NCI-H510A treated with DMSO at 0.1 percent for 48 hours (cell line): ENCODE measurements at regions not wholly inside any gene's neighbourhood (a gene's known extent, or its start where the extent isn't known, plus 50 kb on each side); places are given as distances from the start of the nearest gene placed in this dataset.

ENCODE experiments used
- DNase-seq: peaks from one replicate; lab custom pipeline; 2025; lab: John Stamatoyannopoulos, UW

DNA sequence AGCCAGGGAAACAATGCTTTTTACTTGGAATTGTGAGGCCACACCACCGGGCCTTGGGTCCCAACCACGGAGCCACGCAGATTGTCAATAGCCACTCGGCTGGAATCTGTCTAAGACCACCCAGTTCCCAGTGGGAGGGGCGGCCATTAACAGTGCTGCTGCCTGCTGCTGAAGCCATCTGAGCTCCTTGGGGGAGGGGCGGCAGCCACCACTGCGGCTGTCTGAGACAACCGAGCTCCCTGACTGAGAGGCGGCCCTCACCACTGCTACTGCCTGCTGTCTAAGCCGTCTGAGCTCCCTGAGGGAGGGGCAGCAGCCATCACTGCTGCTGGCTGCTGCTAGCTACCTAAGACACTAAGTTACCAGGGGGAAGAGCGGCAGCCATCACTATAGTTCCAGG lies 64.3 kb downstream of the DMRTA2 start:
- no peak for DNase-seq

DNA sequence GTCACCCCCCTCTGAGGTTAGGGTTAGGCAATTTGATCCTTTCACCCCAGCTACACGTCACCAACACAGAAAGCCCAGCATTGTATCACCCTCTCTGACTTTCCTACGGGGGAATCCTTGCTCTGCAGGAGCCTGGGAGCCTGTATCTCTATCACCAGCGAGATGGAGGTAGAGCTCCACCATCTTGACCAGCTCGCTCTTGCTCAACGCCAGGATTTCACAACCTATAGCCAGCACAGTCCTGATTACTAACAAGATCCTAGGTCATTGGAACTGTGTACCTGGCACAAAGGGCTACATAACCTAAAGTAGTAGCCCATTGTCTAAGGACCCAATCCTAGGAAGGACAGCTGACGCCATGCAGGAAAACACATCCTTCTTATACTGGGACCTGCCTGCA lies 66.1 kb downstream of the DMRTA2 start:
- DNase-seq = no peak

GRCh38 chr1:50354813-50355212 lies 68.4 kb downstream of the DMRTA2 start:
- DNase-seq = no peak

DNA sequence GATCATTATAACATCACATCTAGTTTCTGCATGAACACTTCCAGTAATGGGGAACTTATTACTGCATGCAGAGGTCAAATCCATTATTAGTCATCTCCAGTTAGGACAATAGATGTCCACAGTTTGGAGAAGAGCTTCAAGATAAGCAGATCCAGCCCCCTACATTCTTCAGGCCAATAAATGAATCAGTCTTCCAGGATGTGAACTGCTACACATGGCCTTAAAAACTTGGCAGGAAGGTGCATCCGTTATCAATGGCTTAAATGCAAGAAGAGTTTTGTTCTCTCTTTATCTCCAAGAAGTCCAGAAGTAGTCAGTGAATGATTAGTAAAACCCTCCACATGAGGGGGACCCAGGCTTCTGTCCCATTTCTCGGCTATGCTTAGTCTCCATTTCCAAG lies 70.8 kb downstream of the DMRTA2 start:
- no peak for DNase-seq

DNA sequence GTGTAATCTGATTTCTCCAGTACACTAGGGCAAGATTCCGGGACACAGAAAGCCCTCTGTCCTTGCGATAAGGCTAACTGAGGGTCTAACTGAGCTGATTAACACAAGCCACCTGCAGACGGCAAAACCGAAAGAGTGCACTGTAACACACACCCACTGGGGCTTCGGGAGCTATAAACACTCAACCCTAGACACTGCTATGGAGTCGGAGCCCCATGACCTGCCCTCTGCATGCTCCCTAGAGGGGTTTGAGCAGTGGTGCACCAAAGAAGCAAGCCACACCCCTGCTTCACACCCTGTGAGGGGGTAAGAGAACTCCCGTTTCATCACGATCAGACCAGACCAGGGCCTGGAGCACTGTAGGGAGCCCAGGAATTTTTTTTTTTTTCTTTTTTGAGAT lies 72.4 kb downstream of the DMRTA2 start:
- DNase-seq = no peak

- no peak for DNase-seq
Measured at GRCh38 chr1:50350421-50350820, 72.8 kb downstream of the DMRTA2 start.

GRCh38 chr1:50349242-50349565 lies 74.0 kb downstream of the DMRTA2 start:
- DNase-seq = no peak

DNA sequence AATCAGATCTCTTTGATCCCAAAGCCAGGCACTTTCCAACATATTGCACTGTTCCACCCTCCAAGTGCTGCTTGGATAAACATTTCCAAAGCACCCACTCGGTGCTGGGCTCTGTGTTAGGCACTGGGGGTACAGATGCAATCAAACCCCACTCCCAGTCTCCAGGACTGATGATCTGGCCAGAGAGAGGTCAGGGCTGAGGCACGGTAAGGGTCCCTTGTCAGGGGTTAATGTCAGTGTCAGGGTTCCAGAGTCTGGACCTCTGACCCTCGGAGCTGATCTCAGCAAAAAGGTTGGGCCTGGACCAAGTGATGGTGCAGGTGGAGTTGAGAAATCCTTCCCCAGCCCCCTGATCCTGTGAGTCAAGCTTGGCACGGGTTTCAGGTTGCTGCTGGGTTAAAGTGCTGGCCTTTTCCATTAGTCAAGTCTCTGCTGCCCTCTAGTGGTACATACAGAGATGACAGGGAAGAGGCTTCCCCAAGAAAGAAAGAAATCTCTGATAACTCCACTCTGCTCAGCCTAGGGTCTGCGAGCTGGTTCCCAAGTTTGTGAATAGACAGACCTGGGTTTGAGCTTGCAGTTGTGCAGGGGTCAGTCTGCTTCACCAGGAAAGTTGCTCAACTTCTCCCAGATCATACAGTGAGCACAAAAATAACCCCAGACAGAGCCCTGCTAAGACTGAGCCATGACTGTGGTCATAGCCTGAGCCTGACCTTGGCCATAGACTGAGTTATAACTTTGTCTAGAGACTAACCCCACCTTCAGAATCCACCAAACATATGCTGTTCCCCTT lies 74.6 kb downstream of the DMRTA2 start:
- peak; percentile 77 for DNase-seq

DNA sequence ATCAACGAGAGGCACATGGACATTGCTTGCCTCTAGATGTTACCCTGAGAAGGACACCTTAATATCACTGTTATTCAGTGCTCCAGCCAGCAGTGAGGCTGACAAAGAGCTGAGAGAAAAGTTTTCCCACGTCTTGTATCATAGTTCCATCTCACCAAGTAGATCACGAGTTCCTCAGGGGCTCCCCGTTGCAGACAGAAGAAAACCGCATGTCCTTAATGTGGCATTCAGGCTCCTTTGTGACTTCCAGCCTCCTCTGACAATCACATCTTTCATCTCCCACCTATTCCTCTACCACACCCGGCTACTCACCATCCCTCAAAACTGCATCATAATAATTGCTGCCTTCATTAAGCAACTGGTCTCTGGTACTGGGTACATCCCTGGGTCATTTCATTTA lies 75.3 kb downstream of the DMRTA2 start:
- no peak for DNase-seq

DNA sequence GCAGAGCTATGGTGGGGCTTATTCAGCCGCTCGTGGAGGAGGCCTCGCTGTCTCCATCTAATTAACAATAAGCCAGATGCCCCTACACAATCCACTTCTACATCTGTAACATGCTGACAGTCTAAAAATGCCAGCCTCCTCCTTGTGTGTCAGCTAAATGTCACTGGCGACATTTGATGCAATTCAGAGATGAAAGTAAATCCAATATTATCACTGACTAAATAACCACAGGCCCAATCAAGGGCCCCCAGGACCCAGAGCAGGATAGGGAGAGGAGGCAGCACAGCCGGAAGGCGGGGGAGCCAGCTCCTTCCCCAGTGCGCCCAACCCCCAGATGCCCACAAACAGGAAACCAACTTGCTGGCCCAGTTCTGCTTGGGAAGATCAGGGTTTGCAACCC lies 76.6 kb downstream of the DMRTA2 start:
- no peak for DNase-seq

GRCh38 chr1:50343323-50343722 lies 79.9 kb downstream of the DMRTA2 start:
- DNase-seq = no peak

DNA sequence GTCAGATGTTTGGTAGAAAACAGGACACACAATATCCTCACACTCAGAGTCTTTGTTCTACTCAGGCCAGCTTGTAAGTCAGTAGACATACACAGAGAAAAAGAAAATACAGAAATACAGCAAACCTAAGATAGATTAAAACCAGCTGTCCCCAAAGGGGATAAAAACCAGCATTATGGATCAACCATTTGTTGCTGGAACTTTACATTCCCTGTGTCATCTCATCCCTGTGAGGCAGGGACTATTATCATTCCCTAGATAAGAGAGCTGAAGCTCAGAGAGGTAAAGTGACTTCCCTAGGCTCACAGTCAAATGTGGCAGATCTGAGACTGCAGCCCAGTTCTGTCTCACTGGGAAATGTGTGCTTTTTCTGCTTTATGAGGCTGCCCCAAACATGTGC lies 80.7 kb downstream of the DMRTA2 start:
- no peak for DNase-seq

GRCh38 chr1:50335036-50335435 lies 88.2 kb downstream of the DMRTA2 start:
- DNase-seq = no peak

GRCh38 chr1:50333595-50333974 lies 89.7 kb downstream of the DMRTA2 start:
- peak; percentile 46 for DNase-seq

DNA sequence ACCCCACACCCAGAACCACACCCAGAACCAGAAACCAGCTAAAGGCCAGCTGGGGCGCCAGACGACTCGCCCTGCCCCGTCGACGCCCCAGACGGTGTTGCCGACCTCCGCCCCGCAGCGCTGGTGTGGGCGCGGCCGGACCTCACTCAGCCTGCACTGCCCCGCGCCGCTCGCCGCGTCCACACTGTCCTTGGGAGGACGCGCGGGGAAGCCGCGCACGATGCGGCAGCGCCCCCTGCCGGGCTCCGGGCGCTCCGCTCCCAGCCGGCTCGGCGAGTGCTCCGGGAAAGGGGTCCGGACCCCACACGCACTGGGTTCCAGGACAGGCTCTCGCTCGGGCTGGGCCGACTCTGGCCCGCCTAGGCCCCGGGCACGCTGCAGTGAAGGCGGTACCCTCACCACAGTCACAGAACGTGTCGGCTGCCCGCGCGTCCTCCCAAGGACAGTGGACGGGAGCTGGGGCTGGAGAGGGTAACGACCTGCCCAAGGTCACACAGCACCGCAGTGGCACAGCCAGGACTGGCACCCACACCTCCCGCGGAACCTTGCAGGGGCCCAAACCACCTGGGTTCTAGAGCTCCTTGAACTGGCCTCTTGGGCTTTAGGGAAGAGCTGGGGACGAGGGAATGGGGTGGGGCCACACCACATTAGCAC lies 90.2 kb downstream of the DMRTA2 start:
- peak; percentile 33 for DNase-seq

- no peak for DNase-seq
Measured at GRCh38 chr1:50329332-50329932, 93.8 kb downstream of the DMRTA2 start.

DNA sequence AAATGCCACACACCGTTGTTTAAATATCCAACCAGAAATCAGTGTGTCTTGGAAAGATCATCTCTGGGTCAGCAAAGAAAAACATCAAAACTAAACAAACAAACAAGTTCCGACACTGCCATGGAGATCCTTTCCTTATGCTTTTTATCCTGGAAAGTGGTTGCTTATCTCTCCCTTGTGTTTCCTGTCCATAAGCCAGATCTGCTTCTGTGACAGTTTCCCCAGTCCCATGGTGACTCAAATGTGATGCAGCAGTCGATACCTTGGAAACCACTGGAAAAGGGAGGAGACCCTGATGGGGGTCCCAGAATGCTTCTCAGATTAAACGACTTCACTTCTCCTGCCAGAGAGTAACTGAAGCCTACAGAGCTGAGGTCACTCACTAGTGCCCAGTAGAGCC lies 94.7 kb downstream of the DMRTA2 start:
- no peak for DNase-seq

DNA sequence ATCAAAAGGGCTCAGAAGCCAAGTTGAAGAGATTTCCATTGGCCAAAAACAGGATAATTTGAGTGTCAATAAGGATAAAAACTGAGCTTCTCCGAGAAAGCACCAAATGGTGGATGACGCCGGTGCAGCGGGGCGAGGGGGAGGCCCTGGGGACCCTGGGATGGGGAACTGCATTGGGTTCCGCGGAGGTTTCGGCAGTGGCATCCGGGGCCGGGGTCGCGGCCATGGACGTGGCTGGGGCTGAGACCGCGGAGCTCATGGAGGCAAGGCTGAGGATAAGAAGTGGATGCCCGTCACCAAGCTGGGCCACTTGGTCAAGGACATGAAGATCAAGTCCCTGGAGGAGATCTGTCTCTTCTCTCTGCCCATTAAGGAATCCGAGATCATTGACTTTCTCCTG lies 97.2 kb downstream of the DMRTA2 start:
- no peak for DNase-seq

DNA sequence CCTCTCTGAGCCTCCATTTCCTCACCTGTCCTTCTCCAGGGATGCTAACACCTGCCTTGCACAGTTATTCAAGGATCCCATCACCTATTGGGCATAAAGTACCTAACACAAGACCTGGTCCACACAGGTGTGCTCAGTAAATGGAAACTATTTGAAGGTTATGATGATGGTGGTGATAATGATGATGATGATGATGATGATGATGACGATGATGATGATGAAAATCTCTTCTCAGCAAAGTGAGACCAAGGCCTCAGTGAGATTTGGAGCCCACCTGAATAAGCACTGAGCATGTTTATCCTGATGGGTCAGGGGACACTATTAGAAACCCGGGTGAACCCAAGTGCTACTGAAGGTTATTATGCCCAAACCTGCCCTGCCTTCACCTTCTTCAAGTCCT lies 100.7 kb downstream of the DMRTA2 start:
- DNase-seq = no peak

DNA sequence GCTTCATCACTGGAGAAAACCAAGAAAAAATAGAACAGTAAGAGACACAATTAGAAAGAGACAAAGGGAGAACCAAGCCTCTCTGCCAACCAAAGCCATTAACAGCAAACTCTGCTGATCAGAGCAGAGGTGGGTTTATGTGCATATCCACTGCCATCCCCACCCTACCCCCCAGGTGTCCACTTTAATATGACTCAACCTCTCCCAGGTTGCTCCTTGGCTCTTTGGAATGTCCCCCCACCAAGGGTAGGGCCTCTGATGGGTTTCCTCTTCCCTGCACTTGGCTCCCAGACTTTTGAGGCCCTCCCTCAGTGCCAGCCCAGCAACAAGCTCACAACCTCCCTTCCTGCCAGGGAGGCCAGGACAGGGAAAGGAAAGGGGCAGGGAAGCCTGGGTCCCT lies 104.8 kb downstream of the DMRTA2 start:
- no peak for DNase-seq

DNA sequence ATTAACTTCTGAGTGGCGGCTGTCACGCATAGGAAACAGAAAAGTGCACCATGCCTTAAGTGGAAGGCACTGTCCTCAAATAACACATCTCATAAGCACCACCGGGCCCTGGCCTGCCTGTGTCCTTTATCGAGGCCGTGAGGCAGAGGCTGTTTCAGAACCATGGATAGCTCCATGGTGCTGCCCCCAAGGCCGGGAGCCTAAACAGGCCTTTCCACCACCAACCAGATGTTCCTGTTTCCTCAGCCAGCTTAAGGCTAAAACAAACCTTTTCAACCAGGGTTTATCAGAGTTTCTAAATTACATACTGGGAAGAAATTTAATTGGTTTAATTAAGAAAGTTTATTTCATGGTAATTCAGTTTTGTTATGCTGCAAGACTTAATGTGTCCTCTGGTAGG lies 114.4 kb downstream of the DMRTA2 start:
- DNase-seq = no peak

GRCh38 chr1:50305808-50306207 lies 117.4 kb downstream of the DMRTA2 start:
- DNase-seq = no peak

GRCh38 chr1:50300297-50300696 lies 122.9 kb downstream of the DMRTA2 start:
- no peak for DNase-seq

DNA sequence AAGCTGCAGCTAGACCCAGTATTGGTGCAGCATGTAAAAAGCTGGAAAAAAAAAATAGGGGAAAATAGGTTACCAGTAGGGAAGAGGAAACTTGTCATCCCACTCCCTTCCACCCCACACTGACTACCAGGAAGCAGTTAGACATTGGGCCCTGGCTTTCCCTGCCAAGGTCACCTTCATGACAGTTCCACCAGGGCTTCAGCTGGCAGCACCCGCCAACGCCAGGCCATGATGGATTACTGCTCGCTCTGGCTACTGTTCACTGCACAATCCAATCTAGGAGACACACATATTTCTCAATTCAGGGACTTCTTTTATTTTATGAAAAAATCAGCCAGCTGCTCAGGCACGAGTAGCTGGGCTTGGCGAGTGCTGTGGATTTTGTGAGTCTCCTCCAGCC lies 127.7 kb downstream of the DMRTA2 start:
- no peak for DNase-seq
